Transverse colon (tissue), 4 donors: ENCODE measurements at regions not wholly inside any gene's neighbourhood (a gene's known extent, or its start where the extent isn't known, plus 50 kb on each side); places are given as distances from the start of the nearest gene placed in this dataset.

Experiments
- EP300 ChIP-seq: sonication (generic); formaldehyde crosslinking; IDR thresholded peaks from one replicate; pipeline ENCODE4 v1.6.1; 2017; ENCODE audit warnings: antibody characterized with exemption, low read depth
- POLR2A ChIP-seq: fragments of 450-650 bp; IDR thresholded peaks from one replicate; pipeline ENCODE4 v1.6.1; 2016; ENCODE audit warnings: antibody characterized with exemption, mild to moderate bottlenecking, moderate library complexity
- POLR2AphosphoS5 ChIP-seq, 3 donors: sonication (generic); formaldehyde crosslinking; IDR thresholded peaks; one replicate each; pipeline ENCODE4 v1.6.1; 2016; ENCODE audit warnings: antibody characterized with exemption in 3 of 3
- TF ChIP-seq, protein P1 (sequence below), 5 experiments: fragments of 200-600 bp in 3 of 5; fragments of 450-650 bp in 2 of 5; sonication (generic) in 3 of 5; IDR thresholded peaks; 1 replicate in 2 of 5; 2 replicates in 3 of 5; pipeline ENCODE4 v1.5.1; 2016 to 2017; ENCODE audit warnings: antibody characterized with exemption in 5 of 5, inconsistent platforms in 3 of 5, mild to moderate bottlenecking in 2 of 5, moderate library complexity in 1 of 5

DNA sequence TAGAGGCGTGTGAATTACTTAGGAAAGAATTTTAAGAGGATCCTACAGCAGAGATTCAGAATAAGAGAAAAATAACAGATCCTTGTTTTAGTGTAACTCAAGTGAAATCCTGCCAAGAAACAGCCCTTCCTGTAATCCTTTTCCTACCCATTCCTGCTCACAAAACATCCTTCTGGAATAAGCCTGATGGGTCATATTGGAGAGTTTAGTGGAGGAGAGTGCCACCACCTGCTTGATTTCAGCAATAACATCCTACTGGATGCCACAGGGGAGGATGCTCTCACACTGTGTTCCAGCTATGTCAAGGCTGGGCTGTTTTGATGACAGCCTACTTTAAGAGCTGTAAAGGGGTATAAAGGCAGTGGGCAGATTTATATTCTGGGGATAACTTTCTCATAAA lies 54.8 kb upstream of the CCDC178 start:
- TF ChIP-seq, protein P1, sequence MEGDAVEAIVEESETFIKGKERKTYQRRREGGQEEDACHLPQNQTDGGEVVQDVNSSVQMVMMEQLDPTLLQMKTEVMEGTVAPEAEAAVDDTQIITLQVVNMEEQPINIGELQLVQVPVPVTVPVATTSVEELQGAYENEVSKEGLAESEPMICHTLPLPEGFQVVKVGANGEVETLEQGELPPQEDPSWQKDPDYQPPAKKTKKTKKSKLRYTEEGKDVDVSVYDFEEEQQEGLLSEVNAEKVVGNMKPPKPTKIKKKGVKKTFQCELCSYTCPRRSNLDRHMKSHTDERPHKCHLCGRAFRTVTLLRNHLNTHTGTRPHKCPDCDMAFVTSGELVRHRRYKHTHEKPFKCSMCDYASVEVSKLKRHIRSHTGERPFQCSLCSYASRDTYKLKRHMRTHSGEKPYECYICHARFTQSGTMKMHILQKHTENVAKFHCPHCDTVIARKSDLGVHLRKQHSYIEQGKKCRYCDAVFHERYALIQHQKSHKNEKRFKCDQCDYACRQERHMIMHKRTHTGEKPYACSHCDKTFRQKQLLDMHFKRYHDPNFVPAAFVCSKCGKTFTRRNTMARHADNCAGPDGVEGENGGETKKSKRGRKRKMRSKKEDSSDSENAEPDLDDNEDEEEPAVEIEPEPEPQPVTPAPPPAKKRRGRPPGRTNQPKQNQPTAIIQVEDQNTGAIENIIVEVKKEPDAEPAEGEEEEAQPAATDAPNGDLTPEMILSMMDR (IDR thresholded peaks at IDR 0.05): peak in 3 of 5 experiments; percentile 26 to 36 (median 29)
- TF ChIP-seq POLR2AphosphoS5 (IDR thresholded peaks at IDR 0.05): no peak
- TF ChIP-seq POLR2A: no peak
- no peak for TF ChIP-seq EP300
